ENCODE measurements at regions not wholly inside any gene's neighbourhood (a gene's known extent, or its start where the extent isn't known, plus 50 kb on each side); places are given as distances from the start of the nearest gene placed in this dataset.

GRCh38 chr22:22372086-22372485 is 127.5 kb downstream of the VPREB1 start:
- TF ChIP-seq CTCF (IDR thresholded peaks at IDR 0.05), result no peak
- no peak for TF ChIP-seq POLR2A (IDR thresholded peaks at IDR 0.05)
- no peak for TF ChIP-seq EP300 (IDR thresholded peaks at IDR 0.05)

Measured in ovary (tissue), 3 donors.